CMK (cell line): ENCODE measurements at regions not wholly inside any gene's neighbourhood (a gene's known extent, or its start where the extent isn't known, plus 50 kb on each side); places are given as distances from the start of the nearest gene placed in this dataset.

ENCODE experiments used
- DNase-seq: peaks from one replicate; pipeline ENCODE4 v3.0.0-alpha.2; 2010; ENCODE audit warnings: low read depth

DNA sequence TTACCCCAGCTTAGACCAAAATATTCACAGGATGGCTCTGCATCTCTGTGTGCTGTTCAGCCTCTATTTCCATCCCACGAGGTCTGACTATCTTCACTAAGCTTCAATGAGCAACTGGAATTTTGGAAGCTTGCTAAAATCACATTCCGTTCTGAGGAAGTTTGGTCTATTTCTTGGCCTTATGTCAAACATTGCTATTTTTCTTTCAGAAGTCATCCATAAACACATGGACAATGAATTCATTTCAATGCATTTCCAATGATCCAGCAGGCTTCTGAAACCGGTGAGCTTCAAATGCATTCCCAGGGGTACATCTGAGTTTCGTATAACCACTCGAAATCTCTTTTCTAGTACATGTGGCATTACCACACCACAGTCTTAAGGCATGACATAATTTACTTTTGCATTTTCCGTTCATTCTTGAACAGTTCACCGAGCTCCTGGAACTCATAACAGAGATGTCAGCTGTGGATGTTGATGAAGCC is 294.1 kb upstream of the KAZN start:
- no peak for DNase-seq

DNA sequence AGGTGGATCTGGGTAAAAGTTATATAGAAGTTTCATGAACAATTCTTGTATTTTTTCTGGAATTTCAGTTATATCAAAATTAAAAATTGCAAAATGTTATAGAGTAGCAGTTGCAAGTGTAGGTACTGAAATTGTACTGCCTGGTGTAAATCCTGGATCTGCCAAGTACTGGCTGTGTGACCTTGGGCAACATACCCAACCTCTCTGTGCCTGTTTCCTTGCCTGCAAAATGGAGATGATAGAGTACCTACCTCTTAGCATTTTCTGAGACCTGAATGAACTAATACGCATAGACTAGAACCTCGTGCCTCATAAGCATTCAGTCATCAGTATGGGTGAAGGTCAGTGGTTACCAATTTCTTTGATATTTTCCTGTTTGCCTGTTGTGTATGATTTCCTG is 290.0 kb upstream of the KAZN start:
- DNase-seq, result no peak

DNA sequence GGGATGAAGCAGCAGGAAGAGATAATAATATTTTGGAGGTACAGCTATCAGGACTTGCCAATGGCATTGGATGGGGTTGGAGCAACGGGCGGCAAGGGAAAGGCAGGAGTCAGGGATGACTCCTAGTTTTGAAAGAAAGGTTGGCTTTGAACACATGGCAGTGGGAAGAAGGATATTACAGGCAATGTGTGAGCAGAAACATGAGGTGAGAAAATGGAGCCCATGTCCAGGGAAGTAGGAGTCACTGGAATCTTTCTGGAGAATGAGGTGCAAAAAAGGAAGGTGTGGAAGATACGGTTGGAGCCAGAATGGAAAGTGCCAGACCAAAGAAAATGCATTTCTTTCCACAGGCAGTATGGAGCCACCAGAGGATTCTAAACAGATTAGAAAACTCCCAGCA is 288.5 kb upstream of the KAZN start:
- no peak for DNase-seq

DNA sequence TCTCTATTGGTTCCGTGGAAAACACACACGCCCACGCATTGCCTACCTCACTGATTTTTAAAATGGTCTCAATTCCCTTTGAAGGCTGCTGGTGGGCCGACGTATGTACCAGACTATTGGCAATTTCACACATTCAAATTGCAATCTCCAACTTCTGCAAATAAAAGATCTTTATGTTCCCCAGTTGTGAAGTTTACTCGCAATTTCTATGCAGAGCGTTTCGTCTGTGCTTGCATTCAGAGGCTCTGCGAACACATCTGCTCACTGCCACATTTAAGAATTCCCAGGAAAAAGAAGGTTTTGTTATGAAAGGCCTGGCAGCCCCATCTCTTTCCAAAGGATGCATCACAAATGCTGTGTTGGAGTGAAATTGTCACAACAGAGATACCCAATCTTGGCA is 288.0 kb upstream of the KAZN start:
- no peak for DNase-seq

DNA sequence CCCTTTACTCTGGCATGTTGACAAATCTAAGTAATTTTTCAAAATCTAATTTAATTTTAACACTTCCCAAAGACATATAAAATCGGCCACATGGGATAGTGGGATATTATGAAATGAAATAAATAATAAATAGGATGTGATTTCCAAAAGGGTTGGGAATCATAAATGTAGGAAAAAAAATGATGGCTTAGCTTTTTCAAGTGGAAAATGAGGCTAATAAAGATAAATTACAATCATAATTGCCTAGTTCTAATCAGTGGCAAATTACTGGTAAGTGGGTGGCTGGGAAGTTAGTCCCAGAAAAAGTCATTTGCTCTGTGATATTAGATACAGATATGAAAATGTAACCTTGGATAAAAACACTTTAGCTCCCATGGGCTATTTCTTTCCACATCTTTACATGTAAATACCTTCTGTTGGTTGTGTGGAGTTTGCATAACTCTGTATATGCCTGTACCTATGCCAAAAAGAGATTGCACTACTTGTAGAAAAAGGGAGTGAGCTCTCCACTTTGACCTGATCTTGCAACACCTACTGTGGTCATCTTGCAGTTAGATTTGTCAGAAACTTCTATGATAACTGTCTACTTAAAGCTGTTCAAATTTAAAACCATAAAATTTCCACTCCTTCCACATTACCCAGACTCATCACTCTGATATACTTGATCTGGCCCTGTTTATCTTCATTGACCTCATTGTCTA is 284.6 kb upstream of the KAZN start:
- DNase-seq, result no peak

DNA sequence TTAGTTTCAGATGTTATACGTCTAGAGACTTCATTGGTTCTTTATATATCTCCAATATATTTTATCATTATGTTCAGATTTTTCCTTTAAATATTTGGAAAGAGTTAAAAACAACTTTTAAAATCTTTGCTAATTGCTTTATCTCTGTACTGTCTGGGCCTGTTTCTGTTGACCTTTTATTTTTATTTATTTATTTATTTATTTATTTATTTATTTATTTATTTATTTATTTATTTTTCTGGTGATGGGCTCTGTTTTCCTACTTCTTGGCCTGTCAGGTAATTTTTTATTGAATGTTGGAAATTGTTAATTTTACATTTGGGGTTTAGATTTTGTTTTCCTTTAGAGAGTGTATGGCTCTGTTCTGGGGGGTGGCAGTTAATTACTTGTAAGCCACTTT is 279.7 kb upstream of the KAZN start:
- no peak for DNase-seq

DNA sequence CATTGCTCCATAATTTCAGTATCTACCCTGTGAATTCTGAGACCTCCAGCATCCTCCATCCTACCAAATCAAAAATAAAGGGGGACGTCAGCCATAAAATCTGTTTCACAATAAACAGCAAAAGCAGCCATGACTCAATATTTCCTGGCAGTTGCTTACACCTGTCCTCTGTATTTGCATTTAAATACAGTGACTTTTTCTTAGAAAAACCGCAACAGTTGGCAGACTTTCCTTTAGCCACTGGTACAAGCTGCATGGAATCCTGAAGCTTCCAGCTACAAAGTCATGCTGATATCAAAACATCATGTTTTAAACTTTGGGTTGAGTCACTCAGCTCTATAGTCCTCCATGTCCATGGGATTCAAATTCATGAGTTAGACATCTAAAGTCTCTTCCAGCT is 278.0 kb upstream of the KAZN start:
- no peak for DNase-seq

DNA sequence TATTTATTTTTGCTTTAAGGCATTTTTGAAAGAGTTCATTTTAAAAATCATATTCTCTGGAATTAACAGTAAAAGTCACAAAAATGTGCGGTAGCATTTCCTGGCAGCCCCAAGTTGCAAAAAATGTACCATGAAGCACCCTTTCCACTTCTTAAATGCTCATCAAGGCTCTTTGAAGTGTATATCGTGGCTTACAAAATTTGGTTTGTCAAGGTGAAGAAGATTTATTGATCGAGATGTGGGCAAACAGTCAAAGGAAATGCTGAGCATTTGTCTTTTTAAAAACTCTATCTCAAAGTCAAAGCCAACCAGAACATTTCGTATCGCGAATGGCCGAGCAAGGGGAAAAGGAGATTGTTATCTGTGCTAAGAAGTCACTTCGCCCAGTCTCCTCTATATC is 277.5 kb upstream of the KAZN start:
- no peak for DNase-seq

DNA sequence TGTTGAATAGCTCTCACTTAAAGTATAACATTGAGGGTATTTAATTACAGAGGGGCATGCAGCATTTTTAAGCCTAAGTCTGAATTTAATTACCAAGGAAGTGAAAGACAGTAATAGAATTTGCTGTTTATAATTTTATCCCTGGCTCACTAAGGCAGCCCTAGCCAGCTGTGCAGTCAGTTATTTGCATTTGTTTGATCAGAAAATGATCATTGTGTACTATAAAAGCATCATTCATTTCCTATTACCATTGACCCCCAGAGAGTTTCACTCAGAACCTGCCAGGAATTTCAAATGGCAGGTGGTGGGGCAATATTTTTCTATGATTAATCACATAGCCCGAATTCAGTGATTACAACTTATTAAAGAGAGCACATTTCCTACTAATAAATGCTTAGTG is 277.1 kb upstream of the KAZN start:
- no peak for DNase-seq

DNA sequence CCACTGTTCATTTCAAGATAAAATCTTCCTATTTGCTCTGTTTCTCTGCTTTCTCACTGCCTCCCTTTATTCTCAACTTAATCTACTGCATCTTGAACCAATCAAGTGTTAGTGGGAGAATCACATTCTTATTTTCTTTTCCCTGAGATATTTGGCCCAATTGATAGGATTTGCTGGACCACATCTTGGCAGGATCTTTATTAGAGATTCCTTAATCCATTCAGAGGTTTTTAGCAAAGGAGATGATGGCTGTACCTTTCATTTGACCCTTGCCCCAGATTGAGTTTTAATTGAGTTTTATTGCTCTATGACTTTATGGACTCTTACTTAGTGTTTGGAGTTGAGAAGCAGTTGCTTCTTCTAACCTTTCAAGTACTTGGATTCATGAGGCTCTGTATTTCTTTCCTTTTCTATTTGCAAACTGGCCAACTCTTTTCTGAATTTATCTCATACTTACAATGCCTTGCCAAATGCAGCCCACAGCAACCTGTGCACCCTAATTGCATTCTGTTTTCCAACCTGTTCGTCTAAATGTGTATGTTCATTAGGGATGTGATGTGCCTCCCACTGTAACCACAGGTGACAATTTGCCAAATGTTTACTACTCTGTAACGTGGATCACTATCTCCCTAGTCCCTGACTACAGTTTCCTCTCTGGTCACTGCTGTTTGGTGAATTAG is 274.8 kb upstream of the KAZN start:
- DNase-seq, result no peak

DNA sequence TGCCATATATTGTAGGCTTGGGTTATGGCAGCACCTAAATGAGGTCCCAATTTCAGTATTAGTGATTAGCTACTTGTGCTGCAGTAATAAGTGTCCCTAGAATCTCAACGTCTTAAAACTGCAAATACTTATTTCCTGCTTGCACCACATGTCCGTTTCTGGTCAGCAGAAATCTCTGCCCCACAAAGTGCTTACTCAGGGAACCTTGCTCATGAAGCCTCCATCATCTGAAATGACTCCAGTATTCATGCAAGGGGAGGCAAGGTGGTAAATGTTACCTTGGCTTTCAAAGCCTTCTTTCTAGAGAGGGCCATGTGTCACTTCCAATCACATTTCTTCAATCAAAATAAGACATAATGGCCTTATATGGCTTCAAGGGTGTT is 274.2 kb upstream of the KAZN start:
- DNase-seq, result no peak

DNA sequence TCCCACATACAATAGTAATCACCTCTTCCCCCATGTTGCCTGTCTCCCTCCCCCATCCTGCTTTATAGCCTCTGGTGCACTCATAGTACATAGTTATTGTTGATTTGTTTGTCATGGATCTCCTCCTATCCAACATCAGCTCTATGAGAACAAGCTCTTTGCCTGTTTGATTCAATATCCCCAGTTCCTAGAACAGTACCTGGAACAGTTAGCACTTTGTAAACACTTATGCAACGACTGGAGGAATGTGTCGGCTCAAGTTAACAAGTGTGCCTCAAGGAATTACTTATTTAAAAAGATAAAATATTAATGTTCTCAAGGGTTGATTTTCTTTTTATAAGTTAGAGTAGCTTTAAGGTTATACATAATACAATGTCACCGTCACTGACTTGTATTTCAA is 271.6 kb upstream of the KAZN start:
- no peak for DNase-seq

DNA sequence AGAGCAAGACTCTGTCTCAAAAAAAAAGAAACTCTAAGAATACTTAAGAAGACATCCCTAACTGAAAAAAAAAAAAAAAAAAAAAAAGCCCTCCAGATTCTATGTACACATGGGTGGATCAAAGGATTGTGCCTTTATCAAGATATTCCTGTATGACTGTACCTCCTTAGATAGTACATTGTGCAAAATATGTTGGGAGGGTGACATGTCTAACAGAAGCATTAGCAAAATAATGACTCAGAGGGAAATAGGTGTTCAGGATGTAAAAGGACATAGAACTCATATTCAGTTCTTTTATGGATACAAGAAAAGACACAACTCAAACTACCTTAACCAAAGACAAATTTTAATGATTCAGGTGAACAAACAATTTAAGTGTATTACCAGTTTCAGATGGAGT is 269.8 kb upstream of the KAZN start:
- DNase-seq, result no peak

DNA sequence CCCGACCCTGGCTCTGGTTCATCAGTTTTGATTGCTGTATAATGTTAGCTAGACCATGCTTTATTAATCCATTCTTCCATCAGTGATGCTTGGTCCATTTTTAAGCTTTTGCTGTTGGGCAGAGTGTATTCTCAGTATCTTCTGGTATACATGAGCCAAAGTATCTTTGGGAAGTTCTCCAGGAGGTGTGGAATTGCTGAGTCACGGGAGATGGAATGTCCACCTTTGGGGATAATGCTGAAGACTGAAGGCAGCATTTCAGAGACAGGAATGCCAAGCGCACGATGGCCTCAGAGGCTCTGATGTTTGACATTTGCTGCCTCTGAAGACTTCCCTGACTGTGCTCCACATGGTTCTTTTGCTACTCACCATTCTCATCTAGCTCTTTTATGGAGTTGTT is 266.3 kb upstream of the KAZN start:
- DNase-seq, result no peak

DNA sequence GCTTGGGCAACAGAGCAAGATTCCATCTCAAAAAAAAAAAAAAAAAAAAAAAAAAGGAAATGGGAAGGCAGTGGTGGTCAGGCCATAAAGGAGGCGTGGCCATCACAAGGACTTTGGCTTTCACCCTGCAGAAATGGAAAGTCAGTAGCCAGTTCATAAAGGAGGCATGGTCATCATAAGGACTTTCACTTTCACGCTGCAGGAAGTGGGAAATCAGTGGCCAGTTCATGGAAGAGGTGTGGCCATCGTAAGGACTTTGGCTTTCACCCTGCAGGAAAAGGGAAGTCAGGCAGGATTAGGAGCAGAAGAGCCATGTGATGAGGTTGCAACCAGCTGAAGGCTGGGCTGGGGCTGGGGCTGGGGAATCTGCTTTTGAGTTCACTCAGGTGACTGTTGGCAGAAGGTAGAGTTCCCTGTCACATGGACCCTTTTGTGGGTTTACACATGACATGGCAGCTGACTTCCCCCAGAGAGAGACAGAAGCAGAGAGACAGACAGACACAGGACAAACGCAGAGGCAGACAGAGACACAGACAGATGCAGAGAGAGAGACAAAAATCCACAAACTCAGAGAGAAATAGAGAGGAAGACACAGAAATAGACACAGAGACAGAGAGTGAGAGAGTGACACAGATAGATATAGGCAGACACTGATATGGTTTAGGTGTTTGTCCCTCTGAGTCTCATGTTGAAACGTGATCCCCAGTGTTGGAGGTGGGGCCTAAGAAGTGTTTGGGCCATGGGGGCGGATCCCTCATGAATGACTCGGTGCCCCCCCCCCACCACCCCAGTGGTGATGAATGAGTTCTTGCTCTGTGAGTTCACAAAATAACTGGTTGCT is 263.9 kb upstream of the KAZN start:
- no peak for DNase-seq

DNA sequence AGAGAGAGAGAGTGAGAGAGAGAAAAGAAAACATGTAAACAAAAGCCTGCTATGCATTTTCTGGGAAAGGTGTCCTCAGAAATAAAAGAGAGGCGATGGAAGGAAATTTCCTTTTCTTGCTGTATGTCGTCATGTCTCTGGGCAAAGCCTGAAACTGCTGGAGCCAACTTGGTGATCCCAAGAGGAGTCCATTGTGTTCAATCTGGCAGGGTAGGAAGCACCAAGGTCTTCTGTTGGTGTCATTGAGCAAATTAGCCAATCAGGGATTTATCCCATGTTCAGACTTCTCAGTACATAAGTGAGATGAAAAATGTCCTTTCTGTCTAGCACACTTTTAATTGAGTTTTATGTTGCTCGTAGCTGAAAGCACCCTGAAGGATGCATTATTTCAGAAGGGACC is 260.0 kb upstream of the KAZN start:
- DNase-seq, result no peak

DNA sequence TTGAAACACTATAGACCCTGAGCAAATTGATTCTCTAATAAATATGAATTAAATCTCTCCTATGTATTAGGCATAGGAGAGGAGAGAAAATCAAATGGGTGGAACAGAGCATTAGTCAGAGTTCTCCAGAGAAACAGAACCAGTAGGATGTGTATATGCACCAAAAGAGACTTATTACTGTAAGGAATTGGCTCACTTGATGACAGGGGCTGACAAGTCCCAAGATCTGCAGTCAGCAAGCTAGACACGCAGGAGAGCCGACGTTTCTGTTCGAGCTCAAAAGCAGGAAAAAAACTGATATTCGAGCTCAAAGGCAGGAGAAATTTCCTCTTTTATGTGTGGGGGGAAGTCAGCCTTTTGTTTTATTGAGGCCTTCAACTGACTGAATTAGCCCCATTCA is 259.2 kb upstream of the KAZN start:
- DNase-seq, result no peak

DNA sequence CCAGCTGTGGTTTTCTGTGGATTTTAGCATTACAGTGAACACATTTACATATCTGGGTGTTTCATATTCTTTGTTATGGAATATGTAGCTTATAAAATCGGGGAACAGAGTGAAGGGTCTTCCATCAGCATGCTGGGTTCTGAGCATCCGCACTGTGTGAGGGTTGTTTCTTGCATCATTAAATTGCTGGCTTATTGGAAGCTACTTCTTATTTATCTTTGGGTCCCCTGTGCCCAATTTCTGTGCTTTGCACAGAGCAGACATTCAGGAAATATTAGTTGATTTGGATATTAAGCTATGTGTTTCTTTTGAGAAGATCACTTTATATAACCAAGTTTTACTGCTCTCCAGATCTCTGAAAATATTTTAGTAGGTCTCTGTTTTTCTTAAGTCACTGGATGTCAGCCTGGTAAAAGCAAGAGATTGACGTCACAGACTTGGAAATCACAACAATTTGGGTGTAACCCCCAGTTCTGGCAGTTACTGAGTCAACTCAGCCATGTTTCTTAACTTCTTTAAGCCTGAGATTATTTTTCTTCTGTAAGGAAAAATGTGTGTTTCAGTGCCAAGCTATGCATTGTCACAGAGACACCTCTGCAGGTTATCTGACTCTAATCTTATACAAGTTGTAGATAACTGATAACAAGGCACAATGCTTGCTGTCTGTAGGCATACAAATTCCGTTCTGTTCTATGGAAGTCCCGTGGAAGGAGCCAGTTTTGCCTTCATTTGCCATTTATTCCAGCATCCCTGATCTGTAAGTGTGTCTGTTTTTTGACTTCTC is 258.3 kb upstream of the KAZN start:
- DNase-seq, result no peak

DNA sequence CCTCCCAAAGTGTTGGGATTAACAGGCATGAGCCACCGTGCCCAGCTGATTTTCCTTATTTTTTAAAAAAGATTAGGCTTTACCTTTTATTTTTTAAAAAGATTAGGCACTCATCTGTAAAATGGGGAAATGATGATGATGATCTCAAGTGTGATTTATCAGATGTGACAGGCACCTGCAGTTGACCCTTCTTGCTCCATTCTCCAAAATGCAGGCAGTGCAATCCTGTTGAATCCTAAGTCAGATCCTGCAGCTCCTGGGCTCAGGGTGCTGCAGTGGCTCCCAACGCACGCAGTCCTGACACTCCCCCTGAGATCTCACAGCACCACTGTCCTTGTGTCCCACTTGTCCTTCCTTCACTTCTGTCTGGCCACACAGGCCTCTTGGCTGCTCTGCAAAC is 257.3 kb upstream of the KAZN start:
- no peak for DNase-seq

DNA sequence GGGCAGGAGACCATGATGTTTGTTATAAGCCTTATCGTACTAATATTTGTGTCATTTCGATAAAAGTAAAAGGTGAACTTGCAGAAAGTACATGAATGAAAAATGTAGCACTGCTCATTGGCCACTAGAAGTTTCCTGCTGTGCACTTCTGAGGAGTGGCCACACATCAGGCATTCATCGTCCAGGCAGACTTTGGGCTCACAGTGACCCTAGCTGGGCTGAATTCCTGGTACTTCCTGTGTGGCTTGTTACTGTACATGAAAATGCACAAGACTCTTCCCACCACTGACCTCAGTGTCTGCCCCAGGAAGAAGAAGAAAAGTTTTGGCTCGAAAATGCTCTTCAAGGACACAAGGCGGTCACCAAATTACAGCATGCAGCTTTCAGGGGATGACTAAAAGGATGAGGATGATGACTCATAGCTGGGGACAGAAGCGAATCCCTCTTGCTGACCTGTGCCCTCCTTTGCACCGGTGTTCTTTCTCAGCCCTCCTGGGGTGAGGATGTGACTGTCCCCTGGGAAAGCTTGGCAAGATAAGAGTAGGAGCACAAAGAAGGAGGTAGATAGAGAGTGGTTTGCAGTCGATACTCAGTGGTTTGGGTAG is 252.4 kb upstream of the KAZN start:
- no peak for DNase-seq

DNA sequence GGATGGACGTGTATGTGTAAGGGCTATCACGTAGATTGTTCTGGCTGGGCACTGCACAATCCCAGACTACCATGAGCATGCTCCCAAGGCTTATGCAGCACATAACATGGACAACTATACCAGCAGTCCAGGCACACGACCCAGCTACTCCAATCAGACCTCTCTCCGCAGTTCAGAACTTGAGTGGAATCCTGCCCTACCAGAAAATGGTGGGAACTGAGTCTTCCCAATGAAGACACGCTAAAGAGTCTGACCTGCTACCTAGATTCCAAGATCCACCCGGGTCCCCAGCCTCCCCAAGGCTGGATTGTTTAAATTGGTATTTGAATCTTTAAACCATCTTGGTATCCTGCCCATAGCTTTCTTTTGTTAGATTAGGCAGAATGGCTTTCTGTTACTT is 251.3 kb upstream of the KAZN start:
- DNase-seq, result no peak

DNA sequence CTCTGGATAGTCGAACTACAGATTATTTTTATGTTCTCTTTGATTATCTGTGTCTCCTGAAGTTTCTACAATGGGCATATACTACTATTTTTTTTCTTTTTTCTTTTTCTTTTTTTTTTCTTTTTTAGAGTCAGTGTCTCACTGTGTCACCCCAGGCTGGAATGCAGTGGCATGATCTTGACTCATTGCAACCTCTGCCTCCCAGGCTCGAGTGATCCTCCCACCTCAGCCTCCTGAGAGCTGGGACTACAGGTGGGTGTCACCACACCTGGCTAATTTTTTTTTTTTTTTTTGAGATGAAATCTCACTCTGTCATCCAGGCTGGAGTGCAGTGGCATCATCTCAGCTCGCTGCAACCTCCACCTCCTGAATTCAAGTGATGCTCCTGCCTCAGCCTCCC is 250.7 kb upstream of the KAZN start:
- DNase-seq, result no peak
